Suprapubic skin (tissue), 3 donors: ENCODE measurements at regions not wholly inside any gene's neighbourhood (a gene's known extent, or its start where the extent isn't known, plus 50 kb on each side); places are given as distances from the start of the nearest gene placed in this dataset.

Source experiments
- POLR2A ChIP-seq, 2 donors: fragments of 450-650 bp; IDR thresholded peaks; one replicate each; pipeline ENCODE4 v1.6.1; 2017; ENCODE audit warnings: antibody characterized with exemption in 2 of 2, mild to moderate bottlenecking in 2 of 2, moderate library complexity in 2 of 2
- TF ChIP-seq, protein P1 (sequence below), 2 donors: fragments of 200-600 bp in 1 of 2; fragments of 450-650 bp in 1 of 2; sonication (generic) in 1 of 2; IDR thresholded peaks; one replicate each; pipeline ENCODE4 v1.5.1; 2016 to 2019; ENCODE audit warnings: antibody characterized with exemption in 2 of 2, mild to moderate bottlenecking in 1 of 2, moderate library complexity in 1 of 2

GRCh38 chr10:32174349-32174893 is 118.2 kb upstream of the KIF5B start:
- TF ChIP-seq, protein P1, sequence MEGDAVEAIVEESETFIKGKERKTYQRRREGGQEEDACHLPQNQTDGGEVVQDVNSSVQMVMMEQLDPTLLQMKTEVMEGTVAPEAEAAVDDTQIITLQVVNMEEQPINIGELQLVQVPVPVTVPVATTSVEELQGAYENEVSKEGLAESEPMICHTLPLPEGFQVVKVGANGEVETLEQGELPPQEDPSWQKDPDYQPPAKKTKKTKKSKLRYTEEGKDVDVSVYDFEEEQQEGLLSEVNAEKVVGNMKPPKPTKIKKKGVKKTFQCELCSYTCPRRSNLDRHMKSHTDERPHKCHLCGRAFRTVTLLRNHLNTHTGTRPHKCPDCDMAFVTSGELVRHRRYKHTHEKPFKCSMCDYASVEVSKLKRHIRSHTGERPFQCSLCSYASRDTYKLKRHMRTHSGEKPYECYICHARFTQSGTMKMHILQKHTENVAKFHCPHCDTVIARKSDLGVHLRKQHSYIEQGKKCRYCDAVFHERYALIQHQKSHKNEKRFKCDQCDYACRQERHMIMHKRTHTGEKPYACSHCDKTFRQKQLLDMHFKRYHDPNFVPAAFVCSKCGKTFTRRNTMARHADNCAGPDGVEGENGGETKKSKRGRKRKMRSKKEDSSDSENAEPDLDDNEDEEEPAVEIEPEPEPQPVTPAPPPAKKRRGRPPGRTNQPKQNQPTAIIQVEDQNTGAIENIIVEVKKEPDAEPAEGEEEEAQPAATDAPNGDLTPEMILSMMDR (IDR thresholded peaks at IDR 0.05) = no peak
- no peak for TF ChIP-seq POLR2A (IDR thresholded peaks at IDR 0.05)
